ENCODE measurements at regions not wholly inside any gene's neighbourhood (a gene's known extent, or its start where the extent isn't known, plus 50 kb on each side); places are given as distances from the start of the nearest gene placed in this dataset.

- no peak for DNase-seq (ENCODE audit: low spot score)
These were observed 124.6 kb upstream of the BCL2L14 start for GRCh38 chr12:11946161-11946560.

- no peak for DNase-seq (ENCODE audit: low spot score)
These were observed 123.5 kb upstream of the BCL2L14 start for GRCh38 chr12:11947213-11947612.

DNA sequence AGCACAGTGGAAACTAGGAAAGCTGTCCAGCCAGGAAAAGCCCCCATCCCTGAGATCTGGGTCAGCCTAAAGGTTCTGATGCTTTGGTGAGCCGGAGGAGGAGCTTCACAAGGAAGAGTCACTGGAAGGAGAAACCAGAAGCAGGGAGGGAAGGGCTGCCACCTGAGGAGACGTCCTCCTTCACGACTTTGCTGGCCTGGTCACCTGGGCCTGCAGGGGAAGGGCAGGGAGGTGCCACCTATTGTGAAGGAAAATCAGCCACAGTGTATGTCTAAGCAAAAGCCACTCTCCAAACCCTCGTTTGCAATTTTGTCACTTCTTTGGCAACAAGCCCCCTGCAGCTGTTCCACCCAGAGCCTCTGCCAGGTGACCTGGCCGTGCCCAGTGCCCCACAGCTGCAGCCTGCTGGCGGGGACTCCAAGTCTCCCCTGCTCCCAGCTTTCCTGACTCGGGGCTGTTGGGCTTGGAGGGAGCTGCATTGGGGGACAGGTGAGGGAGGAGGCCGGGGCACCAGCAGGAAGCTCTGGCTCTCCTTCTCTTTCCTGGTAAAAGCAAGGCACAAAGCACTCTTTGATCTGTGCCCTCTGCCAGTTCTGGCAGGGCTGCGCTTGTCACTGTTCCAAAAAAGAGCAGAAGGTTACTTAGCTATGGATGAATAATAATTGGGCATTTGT, 120.9 kb upstream of the BCL2L14 start:
- DNase-seq (ENCODE audit: low spot score), result no peak

- peak; percentile 42 for DNase-seq (ENCODE audit: low spot score)
These were observed 119.5 kb upstream of the BCL2L14 start for GRCh38 chr12:11951209-11951608.

GRCh38 chr12:11953523-11953922, 117.2 kb upstream of the BCL2L14 start:
- no peak for DNase-seq (ENCODE audit: low spot score)

DNA sequence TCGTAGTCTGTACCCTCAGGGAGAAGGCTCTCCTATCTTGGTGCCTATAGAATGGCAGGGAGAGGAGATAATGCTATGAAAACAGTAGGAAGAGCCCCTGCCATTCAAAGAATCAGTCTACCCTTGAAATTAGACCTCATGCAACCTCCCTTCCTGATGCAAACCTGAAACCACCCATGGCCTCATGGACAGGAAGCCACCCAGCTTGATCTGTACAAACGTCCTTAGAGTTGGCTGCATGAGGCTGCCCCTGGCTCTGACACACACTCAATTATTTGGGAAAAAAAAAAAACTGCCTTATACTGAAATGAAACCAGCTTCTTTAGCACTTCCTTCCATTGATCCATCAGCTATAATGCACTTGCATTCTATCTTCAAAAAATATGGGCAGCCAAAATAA, 116.6 kb upstream of the BCL2L14 start:
- DNase-seq (ENCODE audit: low spot score), result no peak

DNA sequence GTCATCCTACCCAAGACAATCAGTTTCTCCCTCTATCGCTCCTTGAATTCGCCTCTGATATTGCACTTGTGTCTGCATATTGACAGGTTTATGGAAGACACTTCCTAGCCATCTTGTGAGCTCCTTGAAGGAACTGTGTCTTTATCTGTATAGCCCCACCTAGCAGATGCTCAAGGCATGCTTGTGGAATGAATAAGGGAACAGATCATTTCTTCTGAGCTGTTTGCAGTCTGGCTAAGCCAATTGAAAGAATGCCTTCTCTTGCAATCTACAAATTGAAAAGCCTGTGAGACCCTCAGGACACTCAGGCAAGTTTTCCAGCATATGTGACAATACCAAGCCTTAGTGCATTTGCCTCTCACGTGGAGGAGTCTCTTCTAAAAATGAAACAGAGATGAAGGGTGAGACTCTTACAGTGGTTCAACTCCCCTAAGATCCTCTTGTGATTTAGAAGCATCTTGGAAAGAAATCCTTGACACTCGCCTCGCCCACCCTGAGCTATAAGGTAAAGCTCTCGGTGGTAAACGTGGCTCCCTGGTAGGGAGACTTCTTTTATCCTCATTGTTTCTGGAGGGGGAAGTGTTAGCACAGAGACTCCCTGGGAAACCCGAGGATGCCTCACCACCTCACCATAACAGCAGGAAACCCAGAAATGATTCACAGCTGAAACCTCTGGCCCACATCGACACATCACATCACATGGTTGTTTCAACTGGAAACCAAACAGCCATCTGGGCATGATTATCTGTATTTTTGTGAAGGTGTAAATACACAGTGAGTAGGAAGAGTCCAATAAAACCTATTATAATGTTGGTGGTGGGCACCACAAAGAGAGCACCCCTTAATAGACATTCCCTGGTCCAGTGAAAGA, 112.3 kb upstream of the BCL2L14 start:
- DNase-seq (ENCODE audit: low spot score), result peak; percentile 56

DNA sequence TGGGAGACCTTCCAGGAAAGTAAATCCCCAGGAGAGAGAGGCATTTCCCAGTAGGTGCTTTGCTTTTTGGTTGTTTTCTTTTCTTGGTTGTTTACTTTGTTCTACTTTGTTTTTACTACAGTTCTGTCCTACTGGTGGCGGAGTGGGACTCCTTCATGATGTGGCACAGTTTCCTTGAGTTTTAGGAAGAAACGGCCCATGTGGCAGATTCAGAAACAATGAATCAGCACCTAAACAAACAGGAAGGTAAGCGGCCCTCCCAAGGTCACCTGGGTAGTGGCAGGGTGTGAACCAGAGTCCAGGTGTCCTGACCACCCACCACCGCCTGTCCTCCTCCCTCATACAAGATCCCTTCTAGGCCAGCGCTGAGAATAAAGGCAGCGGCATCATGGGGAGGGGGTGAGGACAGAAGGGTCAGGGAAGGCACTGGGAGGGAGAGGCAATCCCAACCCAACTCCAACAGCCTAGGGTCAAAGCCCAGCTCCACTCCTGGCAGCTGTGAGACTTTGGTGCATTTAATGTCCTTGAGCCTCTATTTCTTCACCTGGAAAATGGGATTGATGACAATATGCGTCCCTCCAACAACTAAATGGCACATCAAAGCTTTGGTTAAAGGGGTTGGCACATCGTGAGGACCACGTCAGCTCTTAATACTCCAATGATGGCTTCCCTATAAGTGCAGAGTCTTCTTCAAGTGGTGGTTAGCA, 111.5 kb upstream of the BCL2L14 start:
- DNase-seq (ENCODE audit: low spot score), result peak; percentile 70

DNA sequence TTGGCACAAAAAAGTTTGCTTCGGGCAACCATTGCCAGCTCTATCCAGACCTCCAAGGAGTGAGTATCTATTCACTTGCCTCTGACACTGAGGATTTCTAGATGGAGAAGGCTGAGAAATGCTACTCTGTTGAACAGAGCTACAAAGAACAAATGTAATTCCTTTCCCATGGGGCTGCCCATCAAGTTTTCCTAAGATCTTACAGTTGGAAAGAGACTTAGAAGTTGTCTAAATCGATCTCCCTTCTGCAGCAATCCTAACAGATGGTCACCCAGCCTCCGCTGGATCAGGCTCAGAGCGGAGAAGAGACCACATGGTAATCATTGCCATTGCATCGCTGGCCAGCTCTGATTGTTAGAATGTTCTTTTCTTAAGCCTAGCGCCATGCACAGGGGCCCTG, 110.1 kb upstream of the BCL2L14 start:
- no peak for DNase-seq (ENCODE audit: low spot score)

- no peak for DNase-seq (ENCODE audit: low spot score)
These were observed 109.1 kb upstream of the BCL2L14 start for GRCh38 chr12:11961686-11962085.

- DNase-seq (ENCODE audit: low spot score), result no peak
These were observed 107.9 kb upstream of the BCL2L14 start for GRCh38 chr12:11962860-11963259.

GRCh38 chr12:11963841-11964471, 106.8 kb upstream of the BCL2L14 start:
- no peak for DNase-seq (ENCODE audit: low spot score)

DNA sequence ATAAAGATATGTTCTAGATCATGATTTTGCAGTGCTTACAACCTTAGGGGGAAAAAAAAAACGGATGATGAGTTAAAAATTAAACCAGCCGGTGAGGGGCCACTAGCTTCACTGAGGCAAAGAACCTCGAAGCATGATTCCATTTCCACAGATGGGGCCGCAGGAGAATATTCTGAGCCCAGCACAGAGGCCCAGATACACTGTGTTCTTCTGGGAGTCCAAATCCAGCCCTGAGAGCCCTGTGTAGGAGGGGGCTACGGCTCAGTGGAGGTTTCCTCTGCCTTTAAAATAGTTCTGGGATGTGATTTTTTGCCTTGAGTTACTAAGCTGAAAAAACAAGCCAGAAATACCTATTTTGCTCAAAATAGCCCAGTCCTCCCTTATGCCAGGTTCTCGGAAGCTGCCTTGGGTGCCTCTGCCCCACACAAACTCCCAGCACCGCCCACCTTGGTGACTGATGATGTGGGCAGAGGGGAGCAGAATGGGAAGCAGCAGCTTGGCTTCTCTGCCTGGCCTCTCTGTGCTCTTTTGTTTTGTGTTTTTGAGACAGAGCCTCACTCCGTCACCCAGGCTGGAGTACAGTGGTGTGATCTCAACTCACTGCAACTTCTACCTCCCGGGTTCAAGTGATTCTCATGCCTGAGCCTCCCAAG, 105.4 kb upstream of the BCL2L14 start:
- no peak for DNase-seq (ENCODE audit: low spot score)

GRCh38 chr12:11967376-11968047, 103.2 kb upstream of the BCL2L14 start:
- DNase-seq (ENCODE audit: low spot score), result no peak

DNA sequence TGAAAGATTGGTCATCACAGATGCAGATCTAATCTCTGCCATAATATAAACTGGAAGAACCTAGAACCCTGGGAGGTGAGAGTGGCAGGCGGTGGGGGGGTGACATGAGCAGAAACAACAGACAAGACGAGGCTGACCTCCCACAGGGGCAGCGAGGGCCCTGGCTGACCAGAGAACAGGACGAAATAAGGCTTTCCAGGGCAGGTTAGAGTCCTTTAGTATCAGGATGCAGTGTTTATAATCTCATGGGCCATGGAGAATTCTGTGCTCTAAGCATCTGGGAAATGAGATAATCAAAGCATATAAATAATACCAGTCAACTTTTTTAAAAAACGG, 102.7 kb upstream of the BCL2L14 start:
- DNase-seq (ENCODE audit: low spot score), result no peak

- DNase-seq (ENCODE audit: low spot score), result no peak
These were observed 102.2 kb upstream of the BCL2L14 start for GRCh38 chr12:11968516-11968915.

DNA sequence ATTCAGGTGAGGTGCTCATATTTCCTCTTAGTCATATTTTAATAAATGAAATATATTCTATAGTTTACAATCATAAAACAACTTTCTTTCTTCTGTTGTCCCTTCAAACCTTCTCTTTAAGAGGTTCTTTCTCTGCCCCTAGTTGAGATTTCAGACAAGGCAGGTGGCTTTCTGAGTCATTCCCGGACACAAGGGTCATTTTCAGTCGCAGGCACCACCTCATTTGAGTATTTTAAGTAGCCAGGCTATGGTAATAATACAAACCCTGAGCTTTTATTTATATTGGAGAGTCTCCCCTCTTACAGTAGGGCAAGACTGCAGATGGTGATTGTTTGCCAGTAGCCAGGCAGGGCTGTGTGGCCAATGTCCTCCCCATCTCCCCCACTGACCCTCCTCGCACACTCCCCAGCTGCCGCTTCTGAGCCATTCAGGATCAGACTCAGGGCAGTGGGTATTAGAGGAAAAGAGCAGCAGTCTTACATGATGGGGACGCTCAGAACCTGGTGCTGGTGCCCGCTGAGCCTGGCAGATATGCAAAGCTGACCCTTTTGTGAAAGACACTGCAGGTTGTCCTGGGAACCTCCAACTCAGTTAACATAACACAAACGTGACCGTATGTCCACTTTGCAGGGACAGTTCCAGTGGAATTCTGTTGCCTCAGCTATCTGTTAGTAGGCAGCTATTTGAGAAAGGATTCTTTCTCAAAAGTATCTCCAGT, 101.1 kb upstream of the BCL2L14 start:
- no peak for DNase-seq (ENCODE audit: low spot score)

DNA sequence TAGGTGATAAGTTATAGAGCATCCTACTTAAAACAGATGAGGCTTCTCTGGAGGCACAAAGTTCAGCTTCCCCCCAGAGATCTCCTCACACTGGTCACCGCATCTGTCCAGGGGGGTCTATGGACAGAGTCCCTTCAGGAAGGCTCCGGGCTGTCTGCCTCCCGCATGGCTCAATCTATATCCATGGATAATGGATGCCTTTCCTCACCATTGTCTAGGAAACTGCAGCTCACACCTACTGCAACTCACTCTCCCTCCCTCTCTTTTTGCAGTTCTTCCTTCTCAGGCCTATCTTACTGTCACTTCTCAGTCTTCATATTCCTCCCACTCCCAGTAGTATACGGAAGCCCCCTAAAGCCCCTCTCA, 100.6 kb upstream of the BCL2L14 start:
- no peak for DNase-seq (ENCODE audit: low spot score)

- DNase-seq (ENCODE audit: low spot score), result no peak
These were observed 97.3 kb upstream of the BCL2L14 start for GRCh38 chr12:11973396-11973795.

DNA sequence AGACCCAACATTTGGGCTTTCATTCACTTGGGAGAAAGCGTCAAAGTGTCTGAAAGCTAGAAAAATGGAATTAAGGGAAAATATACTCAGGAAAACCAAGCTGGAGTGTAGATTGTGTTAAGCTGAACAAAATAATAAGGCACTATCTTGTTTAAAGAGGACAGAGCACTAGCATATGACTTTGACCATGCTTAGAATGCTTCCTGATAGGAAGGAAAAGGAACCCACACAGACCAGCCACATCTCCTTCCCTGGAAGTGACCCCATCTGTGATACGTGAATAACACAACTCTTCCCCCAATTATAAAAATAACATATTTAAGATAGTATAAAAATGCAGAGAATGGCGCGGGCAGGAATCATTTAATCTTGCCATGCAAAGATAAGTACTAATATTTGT, 94.7 kb upstream of the BCL2L14 start:
- no peak for DNase-seq (ENCODE audit: low spot score)

Data from LoVo (cell line).